ENCODE measurements at regions not wholly inside any gene's neighbourhood (a gene's known extent, or its start where the extent isn't known, plus 50 kb on each side); places are given as distances from the start of the nearest gene placed in this dataset.

DNA sequence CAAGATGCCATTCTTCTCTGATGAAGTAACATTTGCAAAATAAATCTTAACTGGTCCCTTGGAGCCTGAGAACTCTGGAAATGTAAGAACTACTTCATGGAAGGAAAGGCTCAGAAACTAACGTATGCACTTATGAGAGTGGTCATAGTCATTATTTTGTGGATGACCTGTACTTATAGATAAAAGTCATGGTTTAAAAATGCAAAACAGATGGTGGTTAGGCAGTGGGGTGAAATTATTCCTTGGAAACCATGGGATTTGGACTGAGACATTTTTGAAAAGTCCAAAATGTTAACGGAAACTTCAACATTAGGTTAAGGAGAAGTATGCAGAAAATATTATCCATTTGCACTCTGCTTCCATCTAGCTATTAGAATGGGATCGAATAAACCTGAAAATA lies 223.0 kb downstream of the ICOS start:
- Histone ChIP-seq H3K79me2 (ENCODE audit: insufficient read depth, low read length) (no peaks in the 10 kb centered on the region), H3K9me2 (ENCODE audit: insufficient read depth) (no peaks in the 10 kb centered on the region), H3K9ac (ENCODE audit: low read length) (no peak overlapping the region), H3K4me3 (replicated peaks in 1 of 2; ENCODE audit: low read depth in 1 of 2, low read length in 2 of 2) (no peak overlapping the region), H3K27ac (ENCODE audit: low read depth, low read length) (no peak overlapping the region), H3K9me3 (ENCODE audit: control insufficient read depth in 1 of 2, insufficient read depth in 1 of 2, low read depth in 1 of 2, low read length in 2 of 2) (no peaks in the 10 kb centered on the region), H3K4me2 (ENCODE audit: low read length) (no peak overlapping the region), H3K36me3 (ENCODE audit: control insufficient read depth in 1 of 2, insufficient read depth in 2 of 2, low read length in 2 of 2) (no peaks in the 10 kb centered on the region), H4K20me1 (ENCODE audit: insufficient read depth) (no peaks in the 10 kb centered on the region), H3K27me3 (ENCODE audit: insufficient read depth, low read length) (no peaks in the 10 kb centered on the region), H3K4me1 (ENCODE audit: control insufficient read depth in 1 of 2, insufficient read depth in 2 of 2, low read length in 2 of 2) (no peaks in the 10 kb centered on the region), H2AFZ (ENCODE audit: low read depth, low read length, poor library complexity, severe bottlenecking) (no peak overlapping the region)
- ATAC-seq (no peak), DNase-seq (ENCODE audit: low read depth, low spot score) (no peak)
- POLR2A ChIA-PET, result no interaction called here
- TF ChIP-seq ZNF274 (IDR thresholded peaks at IDR 0.05; ENCODE audit: low read depth, low read length), result no peak
- TF ChIP-seq EZH2 (IDR thresholded peaks at IDR 0.05), result no peak
- CTCF ChIA-PET, result interaction anchor here (1.0 kb wide), 1 partner anchor 18 kb away, joined by 4 read pairs; no protein-coding TSS in a partner anchor
- RAD21 ChIA-PET (ENCODE audit: low non-redundant PET in 1 of 2, low total read pairs in 2 of 2, uncharacterized antibody in 2 of 2, unreplicated experiment in 2 of 2), result no interaction called here
- intact Hi-C loops (cut with micrococcal nuclease), result no loop called here
- BruUV-seq (replicated peaks), result no TSS peak

DNA sequence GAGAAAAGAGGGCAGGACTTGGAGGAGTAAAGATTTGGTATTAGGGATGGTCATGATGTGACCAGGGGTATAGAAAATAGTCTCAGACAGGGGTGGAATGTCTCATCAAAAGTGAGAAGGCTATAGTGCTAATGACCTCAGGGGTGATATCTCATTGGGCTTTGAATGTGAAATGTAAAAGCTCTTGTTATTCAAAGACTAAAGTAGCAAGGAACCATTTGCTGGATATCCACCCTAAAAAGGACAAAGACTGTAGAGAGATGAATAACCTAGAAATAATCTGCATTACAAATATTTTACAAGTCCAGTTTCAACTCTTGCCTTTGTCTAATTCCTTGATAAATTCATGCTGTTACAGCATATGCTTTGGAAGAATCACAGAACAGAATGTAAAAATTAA lies 224.4 kb downstream of the ICOS start:
- Histone ChIP-seq H3K9me3 (ENCODE audit: control insufficient read depth in 1 of 2, insufficient read depth in 1 of 2, low read depth in 1 of 2, low read length in 2 of 2) (no peaks in the 10 kb centered on the region), H3K36me3 (ENCODE audit: control insufficient read depth in 1 of 2, insufficient read depth in 2 of 2, low read length in 2 of 2) (no peaks in the 10 kb centered on the region), H3K4me1 (ENCODE audit: control insufficient read depth in 1 of 2, insufficient read depth in 2 of 2, low read length in 2 of 2) (no peaks in the 10 kb centered on the region), H3K4me3 (replicated peaks in 1 of 2; ENCODE audit: low read depth in 1 of 2, low read length in 2 of 2) (no peak overlapping the region), H3K9me2 (ENCODE audit: insufficient read depth) (no peaks in the 10 kb centered on the region), H4K20me1 (ENCODE audit: insufficient read depth) (no peaks in the 10 kb centered on the region), H2AFZ (ENCODE audit: low read depth, low read length, poor library complexity, severe bottlenecking) (no peak overlapping the region), H3K79me2 (ENCODE audit: insufficient read depth, low read length) (no peaks in the 10 kb centered on the region), H3K27me3 (ENCODE audit: insufficient read depth, low read length) (no peaks in the 10 kb centered on the region), H3K9ac (ENCODE audit: low read length) (no peak overlapping the region), H3K27ac (ENCODE audit: low read depth, low read length) (no peak overlapping the region), H3K4me2 (ENCODE audit: low read length) (no peak overlapping the region)
- ChIA-PET POLR2A (no interaction called here), CTCF (no interaction called here), RAD21 (ENCODE audit: low non-redundant PET in 1 of 2, low total read pairs in 2 of 2, uncharacterized antibody in 2 of 2, unreplicated experiment in 2 of 2) (no interaction called here)
- BruUV-seq (replicated peaks), result no TSS peak
- TF ChIP-seq SIN3A (IDR thresholded peaks at IDR 0.05; ENCODE audit: low read depth) (no peak), CEBPB (IDR thresholded peaks at IDR 0.05; ENCODE audit: low read depth) (no peak), ZFX (IDR thresholded peaks at IDR 0.05) (no peak), CBX3 (IDR thresholded peaks at IDR 0.05; ENCODE audit: low read depth) (no peak), POLR2A (IDR thresholded peaks at IDR 0.05; ENCODE audit: borderline replicate concordance, extremely low read depth, insufficient read depth, insufficient read length) (no peak), FOSL1 (IDR thresholded peaks at IDR 0.05; ENCODE audit: low read depth) (no peak), ZNF274 (IDR thresholded peaks at IDR 0.05; ENCODE audit: low read depth, low read length) (no peak), TCF7L2 (IDR thresholded peaks at IDR 0.05; ENCODE audit: borderline replicate concordance, extremely low read depth, insufficient read depth, insufficient read length) (no peak)
- intact Hi-C loops (cut with micrococcal nuclease), result no loop called here
- DNase-seq (ENCODE audit: low read depth, low spot score) (no peak), ATAC-seq (no peak)
